Peyer's patch (tissue), 4 donors: ENCODE measurements at regions not wholly inside any gene's neighbourhood (a gene's known extent, or its start where the extent isn't known, plus 50 kb on each side); places are given as distances from the start of the nearest gene placed in this dataset.
"Not testable (repeated sequence)": the region's sequence is repeated elsewhere in the genome, so short reads cannot be mapped to it uniquely, and the experiment has no call there.

Experiments
- POLR2A ChIP-seq, 2 donors: fragments of 450-650 bp; IDR thresholded peaks; one replicate each; pipeline ENCODE4 v1.5.1; 2017; ENCODE audit warnings: antibody characterized with exemption in 2 of 2, mild to moderate bottlenecking in 2 of 2, moderate library complexity in 2 of 2
- TF ChIP-seq, protein P1 (sequence below), 6 experiments: fragments of 450-650 bp in 4 of 6; fragments of 200-600 bp in 2 of 6; sonication (generic) in 1 of 6; IDR thresholded peaks; one replicate each; pipeline ENCODE4 v1.5.1; 2017 to 2019; ENCODE audit warnings: antibody characterized with exemption in 6 of 6, mild to moderate bottlenecking in 3 of 6, moderate library complexity in 1 of 6

DNA sequence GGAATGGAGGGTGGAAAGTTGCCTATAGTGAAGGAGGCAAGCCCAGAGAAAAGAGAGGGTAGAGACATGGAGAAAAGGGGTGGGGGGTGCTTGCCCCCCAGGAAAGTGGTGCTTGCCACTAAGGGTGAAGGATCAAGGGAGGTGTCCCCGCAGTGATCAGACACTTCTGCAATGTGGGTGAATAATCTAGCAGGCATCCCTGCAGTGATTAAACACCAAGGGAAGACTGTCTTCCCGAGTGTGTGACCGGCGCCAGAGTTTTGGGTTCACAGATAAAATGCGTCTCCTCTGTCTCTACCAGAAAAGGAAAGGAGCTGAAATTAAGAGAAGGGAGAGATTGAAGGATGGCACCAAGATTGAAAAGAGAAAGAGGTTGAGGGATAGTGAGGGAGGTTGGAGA, 1076.9 kb downstream of the DNAJB9 start:
- not testable (repeated sequence) for TF ChIP-seq POLR2A (IDR thresholded peaks at IDR 0.05)
- TF ChIP-seq, protein P1, sequence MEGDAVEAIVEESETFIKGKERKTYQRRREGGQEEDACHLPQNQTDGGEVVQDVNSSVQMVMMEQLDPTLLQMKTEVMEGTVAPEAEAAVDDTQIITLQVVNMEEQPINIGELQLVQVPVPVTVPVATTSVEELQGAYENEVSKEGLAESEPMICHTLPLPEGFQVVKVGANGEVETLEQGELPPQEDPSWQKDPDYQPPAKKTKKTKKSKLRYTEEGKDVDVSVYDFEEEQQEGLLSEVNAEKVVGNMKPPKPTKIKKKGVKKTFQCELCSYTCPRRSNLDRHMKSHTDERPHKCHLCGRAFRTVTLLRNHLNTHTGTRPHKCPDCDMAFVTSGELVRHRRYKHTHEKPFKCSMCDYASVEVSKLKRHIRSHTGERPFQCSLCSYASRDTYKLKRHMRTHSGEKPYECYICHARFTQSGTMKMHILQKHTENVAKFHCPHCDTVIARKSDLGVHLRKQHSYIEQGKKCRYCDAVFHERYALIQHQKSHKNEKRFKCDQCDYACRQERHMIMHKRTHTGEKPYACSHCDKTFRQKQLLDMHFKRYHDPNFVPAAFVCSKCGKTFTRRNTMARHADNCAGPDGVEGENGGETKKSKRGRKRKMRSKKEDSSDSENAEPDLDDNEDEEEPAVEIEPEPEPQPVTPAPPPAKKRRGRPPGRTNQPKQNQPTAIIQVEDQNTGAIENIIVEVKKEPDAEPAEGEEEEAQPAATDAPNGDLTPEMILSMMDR (IDR thresholded peaks at IDR 0.05) = not testable (repeated sequence)
